ENCODE measurements at regions not wholly inside any gene's neighbourhood (a gene's known extent, or its start where the extent isn't known, plus 50 kb on each side); places are given as distances from the start of the nearest gene placed in this dataset.
A peak's percentile ranks its signal among the peaks of the same experiment; 100 is the strongest.
"Not testable (repeated sequence)": the region's sequence is repeated elsewhere in the genome, so short reads cannot be mapped to it uniquely, and the experiment has no call there.

GRCh38 chr6:104519566-104519965 lies 340.2 kb downstream of the HACE1 start:
- DNase-seq (ENCODE audit: low read depth) = peak; percentile 3

DNA sequence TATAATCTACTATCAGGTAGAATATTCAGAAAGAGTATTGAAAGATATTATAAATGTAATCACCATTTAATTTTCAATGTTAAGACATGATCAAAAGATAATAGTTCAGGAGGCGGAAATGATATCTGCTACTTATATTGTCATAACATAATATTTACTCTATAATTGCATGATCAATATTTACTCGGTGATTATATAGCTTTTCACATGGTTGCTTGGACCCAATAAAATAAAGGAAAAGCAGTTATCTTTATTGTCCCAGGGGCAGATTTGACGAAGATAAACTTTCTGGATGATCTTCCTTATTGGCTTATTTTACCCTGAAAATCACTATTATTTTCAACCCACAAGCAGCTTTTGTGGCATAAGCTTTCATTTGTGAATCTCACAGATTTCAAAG lies 350.4 kb downstream of the HACE1 start:
- no peak for DNase-seq (ENCODE audit: low read depth)

GRCh38 chr6:104506429-104506828 lies 353.3 kb downstream of the HACE1 start:
- no peak for DNase-seq (ENCODE audit: low read depth)

GRCh38 chr6:104505838-104506237 lies 353.9 kb downstream of the HACE1 start:
- DNase-seq (ENCODE audit: low read depth) = no peak

GRCh38 chr6:104500265-104500664 lies 359.5 kb downstream of the HACE1 start:
- no peak for DNase-seq (ENCODE audit: low read depth)

DNA sequence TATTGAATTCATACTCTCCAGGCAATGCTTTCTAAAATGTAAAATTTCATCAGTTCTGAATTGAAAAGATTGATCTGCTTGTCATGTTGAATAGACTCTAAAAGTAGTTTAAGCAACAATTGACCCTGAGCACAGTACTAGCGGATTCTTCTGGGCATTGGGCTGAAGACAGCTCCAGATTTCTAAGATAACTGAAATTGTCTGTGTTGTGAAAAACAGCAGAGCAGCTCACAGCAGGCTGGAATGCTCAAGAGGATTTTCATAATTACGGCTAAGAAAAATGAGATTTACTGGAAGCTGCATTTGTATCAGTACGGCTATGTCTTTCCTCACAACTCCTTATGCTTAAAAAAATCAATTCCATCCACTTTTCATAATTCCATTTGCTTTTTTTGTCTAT lies 373.7 kb downstream of the HACE1 start:
- no peak for DNase-seq (ENCODE audit: low read depth)

DNA sequence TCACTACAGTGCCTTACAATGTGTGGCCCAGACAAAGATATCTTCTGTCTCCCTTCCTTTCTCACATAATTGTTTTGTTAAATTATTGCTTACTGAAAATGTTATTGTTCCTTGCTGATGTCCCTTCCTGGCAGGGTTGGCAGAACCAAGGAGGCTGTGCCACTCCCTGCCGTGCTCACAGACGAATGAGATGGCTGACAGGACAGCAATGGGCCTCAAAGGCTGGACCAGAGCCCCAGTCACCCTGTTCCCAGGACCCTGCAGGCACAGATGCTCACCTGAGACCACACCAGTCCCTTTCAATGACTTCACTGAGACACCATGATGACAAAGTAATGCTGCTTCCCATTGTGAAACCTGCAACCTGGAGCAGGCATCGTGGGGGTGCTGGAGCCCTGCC lies 375.1 kb downstream of the HACE1 start:
- DNase-seq (ENCODE audit: low read depth) = no peak

DNA sequence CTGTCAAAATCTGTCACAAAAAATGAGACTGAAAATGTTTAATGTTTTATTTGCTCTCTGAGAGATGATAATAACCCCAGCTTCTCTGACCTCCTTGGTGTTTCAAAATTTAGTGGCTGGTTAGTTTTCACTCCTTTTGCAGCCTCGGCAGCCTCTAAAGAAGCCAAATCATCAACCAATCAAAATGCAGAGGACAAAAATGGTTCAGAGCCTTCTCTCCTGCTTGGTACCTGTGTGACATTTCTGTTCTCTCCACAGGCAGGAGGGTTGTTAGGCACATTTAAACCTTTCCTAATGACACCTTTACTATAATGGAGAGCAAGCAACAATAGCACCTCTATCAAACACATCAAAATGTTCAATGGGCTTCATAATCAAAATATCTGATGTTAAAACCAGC lies 375.5 kb downstream of the HACE1 start:
- DNase-seq (ENCODE audit: low read depth) = no peak

DNA sequence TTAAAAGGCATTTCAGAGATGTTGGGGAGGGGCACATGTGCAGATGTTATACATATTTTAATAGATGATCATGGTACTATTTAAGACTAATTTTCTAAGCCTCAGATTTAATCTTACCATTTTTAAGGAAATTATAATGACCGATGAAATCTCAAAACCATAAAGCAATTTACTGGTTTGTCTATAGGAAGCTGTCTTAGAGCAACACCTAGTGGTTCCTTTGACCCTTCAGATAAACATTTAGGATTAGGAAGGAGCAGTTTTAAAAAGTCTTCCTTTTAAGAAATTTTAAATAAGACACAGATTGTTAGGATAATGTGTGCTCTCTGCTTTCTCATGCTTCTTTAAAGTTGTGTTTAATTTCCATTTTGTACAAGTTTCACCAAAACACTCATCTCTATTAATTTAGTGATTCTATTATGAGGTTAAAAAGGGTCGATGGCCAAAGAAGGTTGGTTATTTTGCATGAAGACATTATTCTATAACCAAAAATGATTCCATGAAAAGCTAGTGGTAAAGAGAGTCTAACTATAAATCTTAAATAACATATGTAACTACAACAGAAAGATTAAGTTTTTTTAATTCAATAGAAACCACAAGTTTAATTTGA lies 376.4 kb downstream of the HACE1 start:
- peak; percentile 1 for DNase-seq (ENCODE audit: low read depth)

GRCh38 chr6:104477569-104477968 lies 382.1 kb downstream of the HACE1 start:
- no peak for DNase-seq (ENCODE audit: low read depth)

DNA sequence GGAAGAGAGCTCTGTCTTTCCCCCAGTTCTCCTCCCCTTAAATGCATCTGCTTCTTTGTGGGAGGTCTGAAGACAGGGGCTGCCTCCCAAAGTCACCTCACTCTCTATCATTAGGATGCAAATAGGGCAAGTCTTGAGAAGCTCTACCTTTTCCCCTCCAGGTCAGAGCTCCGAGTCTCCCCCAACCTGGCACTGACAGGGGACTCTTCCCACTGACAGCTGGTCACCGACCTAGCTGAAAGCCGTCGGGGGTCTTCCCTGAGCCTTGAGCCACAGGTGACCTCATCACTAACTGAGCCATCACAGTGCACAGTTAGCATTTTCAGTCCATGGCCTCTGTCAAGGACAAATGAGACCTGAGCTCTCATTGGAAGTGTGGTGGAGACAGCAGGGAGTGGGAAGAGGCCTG lies 386.7 kb downstream of the HACE1 start:
- no peak for DNase-seq (ENCODE audit: low read depth)

DNA sequence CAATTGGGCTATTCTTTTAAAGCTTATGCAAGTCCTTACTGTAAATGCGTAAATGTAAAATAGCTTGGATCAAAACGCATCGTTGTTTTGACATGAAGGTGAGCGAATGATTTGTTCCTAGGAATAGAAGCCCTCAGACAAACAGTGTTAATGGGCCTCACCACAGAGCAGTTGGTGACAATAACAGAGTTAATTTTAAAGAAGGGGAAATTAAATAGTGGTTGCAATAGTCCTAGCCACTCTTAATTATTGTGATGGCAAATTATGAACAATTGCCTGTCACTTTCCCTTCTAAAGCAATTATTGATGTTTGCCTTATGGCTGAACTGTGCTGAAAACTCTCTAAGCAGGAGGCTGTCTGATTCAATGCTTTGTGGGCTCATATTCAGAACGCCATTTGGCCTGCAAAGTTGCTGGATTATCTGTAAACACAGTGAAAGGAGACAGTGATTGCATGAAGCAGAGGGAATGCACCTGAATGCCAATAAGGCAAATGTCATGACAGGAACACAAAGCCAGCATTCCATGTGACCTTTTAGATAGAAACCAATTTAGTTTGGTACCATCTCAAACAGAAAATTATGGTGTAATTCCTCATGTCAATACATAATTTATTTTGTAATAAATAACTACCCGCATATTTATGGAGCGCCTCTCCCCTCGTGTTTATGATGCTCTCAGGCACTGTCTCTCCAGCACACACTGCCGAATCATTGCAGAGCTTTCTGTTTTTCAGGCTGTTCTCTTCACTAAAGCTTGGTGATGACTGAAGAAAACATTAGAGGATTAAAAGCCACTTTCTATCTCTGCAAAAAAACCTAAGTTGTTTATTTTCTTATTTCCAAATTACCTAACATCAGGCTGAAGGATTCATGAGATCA lies 387.5 kb downstream of the HACE1 start:
- DNase-seq (ENCODE audit: low read depth) = no peak

DNA sequence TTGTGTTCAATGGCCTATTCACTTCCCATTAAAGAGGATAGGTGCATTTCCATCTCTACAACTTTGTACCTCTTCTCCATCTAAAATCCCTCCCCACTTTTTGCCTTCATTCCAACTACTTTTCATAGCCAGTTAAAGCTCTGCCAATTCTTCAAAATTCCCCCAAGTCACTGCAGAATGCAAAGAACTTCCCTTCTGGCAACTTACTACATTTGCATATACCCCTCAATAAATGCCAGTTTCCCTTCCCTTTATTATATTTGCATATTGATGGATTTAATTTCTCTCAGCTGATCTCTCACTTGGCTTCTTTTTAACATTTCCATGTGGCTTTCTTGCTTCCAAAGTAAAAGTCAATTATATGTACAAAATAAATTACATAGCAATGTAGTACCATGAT lies 393.4 kb downstream of the HACE1 start:
- DNase-seq (ENCODE audit: low read depth) = no peak

DNA sequence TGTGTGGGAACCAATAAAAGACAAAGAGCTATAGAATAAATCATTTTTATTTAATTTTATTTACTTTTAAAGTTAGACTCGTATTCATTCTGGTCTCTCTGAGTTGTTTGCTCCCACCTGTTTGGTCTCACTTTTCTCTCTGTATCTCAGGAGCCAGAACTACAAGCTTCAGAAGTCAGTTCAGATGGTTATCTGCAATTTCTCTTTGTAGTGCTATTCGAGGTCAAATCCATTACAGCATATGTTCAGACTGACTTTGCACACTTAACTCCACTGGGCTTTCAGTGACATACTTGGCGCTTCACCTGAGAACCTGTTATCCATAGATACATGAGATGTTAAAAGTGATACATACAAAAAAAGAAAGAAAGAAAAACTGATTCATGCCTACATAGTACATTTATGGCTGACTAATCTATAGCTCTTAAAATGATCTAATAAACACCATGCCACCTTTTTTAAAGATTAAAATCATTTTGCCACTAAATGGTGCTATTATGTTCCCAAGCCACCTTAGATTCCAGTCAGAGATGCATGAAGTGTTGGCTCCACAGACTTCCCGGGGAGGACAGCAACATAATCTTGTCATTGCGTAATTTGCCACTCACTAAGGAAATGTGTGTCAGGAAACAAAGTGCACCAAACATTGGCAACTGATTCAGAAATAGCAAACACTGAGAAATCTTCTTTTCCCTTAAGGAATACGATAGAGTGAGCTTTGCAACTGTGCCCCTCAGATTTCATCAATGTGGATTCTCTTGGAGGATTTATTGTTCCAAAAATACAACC lies 396.7 kb downstream of the HACE1 start:
- DNase-seq (ENCODE audit: low read depth) = no peak

- DNase-seq (ENCODE audit: low read depth) = no peak
These were observed 398.8 kb downstream of the HACE1 start for GRCh38 chr6:104460738-104461483.

- DNase-seq (ENCODE audit: low read depth) = no peak
These were observed 400.2 kb downstream of the HACE1 start for GRCh38 chr6:104459543-104459942.

DNA sequence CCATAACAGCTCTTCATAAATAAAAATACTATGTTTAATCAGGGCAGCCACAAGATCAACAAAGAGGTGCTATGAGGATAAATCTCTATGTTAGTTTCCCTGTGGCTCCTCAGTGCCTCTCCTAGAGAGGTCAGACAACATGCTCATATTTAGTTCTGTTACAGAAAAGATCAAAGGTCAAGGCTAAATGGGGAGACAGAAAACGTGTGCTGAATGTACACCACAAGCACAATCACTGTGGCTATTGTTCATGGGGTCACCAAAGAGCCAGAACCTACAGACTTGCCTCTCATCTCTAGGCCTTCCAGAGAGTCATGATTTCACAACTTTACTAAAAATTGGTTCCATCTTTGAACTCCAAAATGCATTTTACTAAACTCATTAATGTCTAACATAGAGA lies 409.8 kb downstream of the HACE1 start:
- DNase-seq (ENCODE audit: low read depth) = no peak

DNA sequence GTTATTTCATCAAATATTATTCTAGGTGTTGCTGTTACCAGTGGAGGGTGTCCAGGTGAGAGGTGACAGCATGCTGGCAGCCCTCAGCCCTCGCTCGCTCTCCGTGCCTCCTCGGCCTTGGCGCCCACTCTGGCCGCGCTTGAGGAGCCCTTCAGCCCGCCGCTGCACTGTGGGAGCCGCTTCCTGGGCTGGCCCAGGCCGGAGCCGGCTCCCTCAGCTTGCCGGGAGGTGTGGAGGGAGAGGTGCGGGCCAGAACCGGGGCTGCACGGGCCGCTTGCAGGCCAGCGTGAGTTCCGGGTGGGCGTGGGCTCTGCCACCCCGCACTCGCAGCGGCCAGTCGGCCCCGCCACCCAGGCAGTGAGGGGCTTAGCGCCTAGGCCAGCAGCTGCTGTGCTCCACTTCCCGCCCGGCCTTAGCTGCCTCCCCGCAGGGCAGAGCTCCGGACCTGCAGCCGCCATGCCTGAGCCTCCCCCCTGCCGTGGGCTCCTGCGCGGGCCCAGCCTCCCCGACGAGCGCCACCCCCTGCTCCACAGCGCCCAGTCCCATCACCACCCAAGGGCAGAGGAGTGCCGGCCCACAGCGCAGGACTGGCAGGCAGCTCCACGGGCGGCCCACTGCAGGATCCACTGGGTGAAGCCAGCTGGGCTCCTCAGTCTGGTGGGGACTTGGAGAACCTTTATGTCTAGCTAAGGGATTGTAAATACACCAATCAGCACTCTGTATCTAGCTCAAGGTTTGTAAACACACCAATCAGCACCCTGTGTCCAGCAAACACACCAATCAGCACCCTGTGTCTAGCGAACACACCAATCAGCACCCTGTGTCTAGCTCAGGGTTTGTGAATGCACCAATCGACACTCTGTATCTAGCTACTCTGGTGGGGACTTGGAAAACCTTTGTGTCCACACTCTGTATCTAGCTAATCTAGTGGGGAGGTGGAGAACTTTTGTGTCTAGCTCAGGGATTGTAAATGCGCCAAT lies 413.3 kb downstream of the HACE1 start:
- not testable (repeated sequence) for DNase-seq (ENCODE audit: low read depth)

DNA sequence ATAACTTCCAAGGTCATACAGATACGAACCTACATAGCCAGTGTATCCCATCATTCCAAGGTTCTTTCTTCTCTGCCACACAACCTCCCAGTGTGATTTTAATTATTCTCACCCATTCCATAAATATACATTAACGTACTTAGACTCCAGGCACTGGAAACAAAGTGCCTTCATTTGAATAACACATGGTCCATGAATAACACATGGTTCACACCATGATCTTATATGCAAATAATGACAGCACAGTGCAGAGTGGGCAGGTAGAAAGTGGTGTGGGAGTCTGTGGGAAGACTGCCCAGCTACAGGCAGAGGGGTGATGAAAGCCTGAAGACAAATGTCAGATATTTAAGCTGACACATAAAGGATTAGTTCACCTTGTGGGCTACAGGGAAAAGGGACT lies 425.2 kb downstream of the HACE1 start:
- no peak for DNase-seq (ENCODE audit: low read depth)

DNA sequence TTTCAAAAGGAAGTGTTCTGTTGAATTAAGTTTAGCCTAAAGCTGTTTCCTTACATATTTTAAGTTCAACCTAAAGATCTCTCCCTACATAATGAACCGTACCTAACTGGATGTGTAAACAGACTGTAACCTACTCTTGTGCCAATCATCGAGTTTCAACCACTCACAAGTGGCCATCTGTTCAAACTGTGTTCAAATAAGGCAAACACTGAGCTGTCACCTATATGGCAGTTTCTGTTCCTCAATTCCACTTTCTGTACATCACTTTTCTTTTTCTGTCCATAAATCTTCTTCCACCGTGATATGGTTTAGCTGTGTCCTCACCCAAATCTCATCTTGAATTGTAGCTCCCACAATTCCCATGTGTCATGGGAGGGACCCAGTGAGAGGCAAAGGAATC lies 428.6 kb downstream of the HACE1 start:
- DNase-seq (ENCODE audit: low read depth) = no peak

DNA sequence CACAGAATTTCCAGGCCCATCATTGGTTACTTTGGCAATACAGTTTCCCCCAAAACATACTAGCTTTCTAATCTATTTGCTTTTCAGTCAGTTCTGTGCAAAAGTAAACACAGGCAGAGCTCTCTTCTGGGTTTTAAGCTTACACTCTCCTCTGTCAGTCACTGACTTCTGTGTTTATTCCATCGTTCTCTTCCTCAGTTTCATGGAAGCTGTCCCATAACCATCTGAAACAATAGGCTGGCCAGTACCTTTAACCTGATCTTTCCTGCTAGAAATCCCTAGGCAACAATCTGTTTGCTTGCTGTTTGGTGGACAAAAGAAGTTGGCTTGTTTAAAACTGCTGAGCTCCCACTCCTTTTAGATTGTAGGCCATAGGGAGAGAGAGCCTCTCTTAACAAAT lies 431.5 kb downstream of the HACE1 start:
- DNase-seq (ENCODE audit: low read depth) = no peak
